SK-N-SH treated with all-trans-retinoic acid at 6 μM for 48 hours (cell line): ENCODE measurements at regions not wholly inside any gene's neighbourhood (a gene's known extent, or its start where the extent isn't known, plus 50 kb on each side); places are given as distances from the start of the nearest gene placed in this dataset.

Experiments
- ATAC-seq: fragments of 200-7000 bp; cut with Tn5 transposase; 3 replicates; pipeline ENCODE4 v1.9.1; 2020; ENCODE audit warnings: mild to moderate bottlenecking, moderate library complexity
- ARNTL ChIP-seq: fragments of 450-650 bp; formaldehyde crosslinking; IDR thresholded peaks from 2 replicates; pipeline ENCODE4 v1.5.0; 2020; ENCODE audit warnings: low read depth, mild to moderate bottlenecking, moderate library complexity, borderline replicate concordance
- BACH2 ChIP-seq: fragments of 250-450 bp; sonication (Bioruptor Pico); IDR thresholded peaks from 2 replicates; pipeline ENCODE4 v1.9.0; 2021; ENCODE audit warnings: mild to moderate bottlenecking, borderline replicate concordance
- CSDC2 ChIP-seq: fragments of 250-450 bp; sonication (Bioruptor Pico); IDR thresholded peaks from 2 replicates; pipeline ENCODE4 v1.5.0; 2020; ENCODE audit warnings: mild to moderate bottlenecking, moderate library complexity
- CSRNP3 ChIP-seq: fragments of 250-450 bp; sonication (Bioruptor Pico); IDR thresholded peaks from 2 replicates; pipeline ENCODE4 v1.5.1; 2021; ENCODE audit warnings: mild to moderate bottlenecking, moderate library complexity
- ESRRG ChIP-seq: fragments of 250-450 bp; sonication (Bioruptor Pico); IDR thresholded peaks from 2 replicates; pipeline ENCODE4 v1.6.1; 2021; ENCODE audit warnings: mild to moderate bottlenecking
- GLIS3 ChIP-seq: fragments of 250-450 bp; sonication (Bioruptor Pico); IDR thresholded peaks from 2 replicates; pipeline ENCODE4 v1.5.0; 2020; ENCODE audit warnings: mild to moderate bottlenecking, moderate library complexity
- ISL1 ChIP-seq: fragments of 250-450 bp; sonication (Bioruptor Pico); IDR thresholded peaks from 2 replicates; pipeline ENCODE4 v2.1.2; 2022; ENCODE audit warnings: mild to moderate bottlenecking, moderate library complexity
- OSR1 ChIP-seq: fragments of 250-450 bp; sonication (Bioruptor Pico); IDR thresholded peaks from 2 replicates; pipeline ENCODE4 v1.8.0; 2022; ENCODE audit warnings: moderate library complexity, mild to moderate bottlenecking, inconsistent platforms
- PATZ1 ChIP-seq: fragments of 250-450 bp; sonication (Bioruptor Pico); IDR thresholded peaks from 2 replicates; pipeline ENCODE4 v1.8.0; 2020; ENCODE audit warnings: mild to moderate bottlenecking, moderate library complexity, borderline replicate concordance
- PPARA ChIP-seq: fragments of 250-450 bp; sonication (Bioruptor Pico); IDR thresholded peaks from 2 replicates; pipeline ENCODE4 v1.5.0; 2020; ENCODE audit warnings: mild to moderate bottlenecking, borderline replicate concordance
- RARB ChIP-seq: fragments of 250-450 bp; sonication (Bioruptor Pico); IDR thresholded peaks from 2 replicates; pipeline ENCODE4 v1.8.0; 2021; ENCODE audit warnings: mild to moderate bottlenecking, moderate library complexity
- SNAI2 ChIP-seq: fragments of 250-450 bp; sonication (Bioruptor Pico); IDR thresholded peaks from 2 replicates; pipeline ENCODE4 v1.5.0; 2020; ENCODE audit warnings: mild to moderate bottlenecking, moderate library complexity
- TCF4 ChIP-seq: fragments of 250-450 bp; sonication (Bioruptor Pico); IDR thresholded peaks from 2 replicates; pipeline ENCODE4 v1.8.0; 2021; ENCODE audit warnings: mild to moderate bottlenecking, moderate library complexity, borderline replicate concordance
- TOX ChIP-seq: fragments of 250-450 bp; sonication (Bioruptor Pico); IDR thresholded peaks from 2 replicates; pipeline ENCODE4 v1.8.0; 2021; ENCODE audit warnings: mild to moderate bottlenecking, moderate library complexity, borderline replicate concordance
- ZC3H10 ChIP-seq: fragments of 250-450 bp; sonication (Bioruptor Pico); IDR thresholded peaks from 2 replicates; pipeline ENCODE4 v1.5.1; 2021; ENCODE audit warnings: mild to moderate bottlenecking, moderate library complexity
- ZFP3 ChIP-seq: fragments of 250-450 bp; sonication (Bioruptor Pico); IDR thresholded peaks from 2 replicates; pipeline ENCODE4 v1.5.0; 2020; ENCODE audit warnings: mild to moderate bottlenecking, moderate library complexity
- ZNF565 ChIP-seq: fragments of 450-650 bp; formaldehyde crosslinking; conservative IDR thresholded peaks from 2 replicates; pipeline ENCODE4 v1.5.0; 2020; ENCODE audit warnings: low read depth, mild to moderate bottlenecking, moderate library complexity
- ZNF70 ChIP-seq: fragments of 450-650 bp; formaldehyde crosslinking; IDR thresholded peaks from 2 replicates; pipeline ENCODE4 v1.5.0; 2020; ENCODE audit warnings: mild to moderate bottlenecking, moderate library complexity
- ZNF8 ChIP-seq: fragments of 450-650 bp; formaldehyde crosslinking; IDR thresholded peaks from 2 replicates; pipeline ENCODE4 v1.5.0; 2020; ENCODE audit warnings: mild to moderate bottlenecking, moderate library complexity
- TF ChIP-seq, protein P1 (sequence below): fragments of 250-450 bp; sonication (Bioruptor Pico); IDR thresholded peaks from 2 replicates; pipeline ENCODE4 v1.5.1; 2020; ENCODE audit warnings: low read depth, mild to moderate bottlenecking, moderate library complexity
- TF ChIP-seq, protein P2 (sequence below): fragments of 250-450 bp; sonication (Bioruptor Pico); IDR thresholded peaks from 2 replicates; pipeline ENCODE4 v1.8.0; 2021; ENCODE audit warnings: low read depth, mild to moderate bottlenecking, moderate library complexity, borderline replicate concordance
- TF ChIP-seq, protein P3 (sequence below): fragments of 250-450 bp; sonication (Bioruptor Pico); IDR thresholded peaks from 2 replicates; pipeline ENCODE4 v1.5.0; 2020; ENCODE audit warnings: mild to moderate bottlenecking, moderate library complexity

- TF ChIP-seq, protein P1, sequence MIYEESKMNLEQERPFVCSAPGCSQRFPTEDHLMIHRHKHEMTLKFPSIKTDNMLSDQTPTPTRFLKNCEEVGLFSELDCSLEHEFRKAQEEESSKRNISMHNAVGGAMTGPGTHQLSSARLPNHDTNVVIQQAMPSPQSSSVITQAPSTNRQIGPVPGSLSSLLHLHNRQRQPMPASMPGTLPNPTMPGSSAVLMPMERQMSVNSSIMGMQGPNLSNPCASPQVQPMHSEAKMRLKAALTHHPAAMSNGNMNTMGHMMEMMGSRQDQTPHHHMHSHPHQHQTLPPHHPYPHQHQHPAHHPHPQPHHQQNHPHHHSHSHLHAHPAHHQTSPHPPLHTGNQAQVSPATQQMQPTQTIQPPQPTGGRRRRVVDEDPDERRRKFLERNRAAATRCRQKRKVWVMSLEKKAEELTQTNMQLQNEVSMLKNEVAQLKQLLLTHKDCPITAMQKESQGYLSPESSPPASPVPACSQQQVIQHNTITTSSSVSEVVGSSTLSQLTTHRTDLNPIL (CRISPR knock-in tag): no peak
- TF ChIP-seq GLIS3 (CRISPR knock-in tag): no peak
- TF ChIP-seq ESRRG (CRISPR knock-in tag): no peak
- TF ChIP-seq OSR1 (CRISPR knock-in tag): no peak
- TF ChIP-seq ZNF70 (CRISPR knock-in tag): no peak
- TF ChIP-seq SNAI2: no peak
- no peak for TF ChIP-seq ZNF8 (CRISPR knock-in tag)
- no peak for TF ChIP-seq BACH2 (CRISPR knock-in tag)
- no peak for TF ChIP-seq ISL1 (CRISPR knock-in tag)
- TF ChIP-seq ZFP3 (CRISPR knock-in tag): no peak
- TF ChIP-seq TCF4: no peak
- no peak for TF ChIP-seq PATZ1
- TF ChIP-seq, protein P2, sequence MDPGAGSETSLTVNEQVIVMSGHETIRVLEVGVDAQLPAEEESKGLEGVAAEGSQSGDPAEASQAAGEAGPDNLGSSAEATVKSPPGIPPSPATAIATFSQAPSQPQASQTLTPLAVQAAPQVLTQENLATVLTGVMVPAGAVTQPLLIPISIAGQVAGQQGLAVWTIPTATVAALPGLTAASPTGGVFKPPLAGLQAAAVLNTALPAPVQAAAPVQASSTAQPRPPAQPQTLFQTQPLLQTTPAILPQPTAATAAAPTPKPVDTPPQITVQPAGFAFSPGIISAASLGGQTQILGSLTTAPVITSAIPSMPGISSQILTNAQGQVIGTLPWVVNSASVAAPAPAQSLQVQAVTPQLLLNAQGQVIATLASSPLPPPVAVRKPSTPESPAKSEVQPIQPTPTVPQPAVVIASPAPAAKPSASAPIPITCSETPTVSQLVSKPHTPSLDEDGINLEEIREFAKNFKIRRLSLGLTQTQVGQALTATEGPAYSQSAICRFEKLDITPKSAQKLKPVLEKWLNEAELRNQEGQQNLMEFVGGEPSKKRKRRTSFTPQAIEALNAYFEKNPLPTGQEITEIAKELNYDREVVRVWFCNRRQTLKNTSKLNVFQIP (CRISPR knock-in tag): no peak
- TF ChIP-seq, protein P3, sequence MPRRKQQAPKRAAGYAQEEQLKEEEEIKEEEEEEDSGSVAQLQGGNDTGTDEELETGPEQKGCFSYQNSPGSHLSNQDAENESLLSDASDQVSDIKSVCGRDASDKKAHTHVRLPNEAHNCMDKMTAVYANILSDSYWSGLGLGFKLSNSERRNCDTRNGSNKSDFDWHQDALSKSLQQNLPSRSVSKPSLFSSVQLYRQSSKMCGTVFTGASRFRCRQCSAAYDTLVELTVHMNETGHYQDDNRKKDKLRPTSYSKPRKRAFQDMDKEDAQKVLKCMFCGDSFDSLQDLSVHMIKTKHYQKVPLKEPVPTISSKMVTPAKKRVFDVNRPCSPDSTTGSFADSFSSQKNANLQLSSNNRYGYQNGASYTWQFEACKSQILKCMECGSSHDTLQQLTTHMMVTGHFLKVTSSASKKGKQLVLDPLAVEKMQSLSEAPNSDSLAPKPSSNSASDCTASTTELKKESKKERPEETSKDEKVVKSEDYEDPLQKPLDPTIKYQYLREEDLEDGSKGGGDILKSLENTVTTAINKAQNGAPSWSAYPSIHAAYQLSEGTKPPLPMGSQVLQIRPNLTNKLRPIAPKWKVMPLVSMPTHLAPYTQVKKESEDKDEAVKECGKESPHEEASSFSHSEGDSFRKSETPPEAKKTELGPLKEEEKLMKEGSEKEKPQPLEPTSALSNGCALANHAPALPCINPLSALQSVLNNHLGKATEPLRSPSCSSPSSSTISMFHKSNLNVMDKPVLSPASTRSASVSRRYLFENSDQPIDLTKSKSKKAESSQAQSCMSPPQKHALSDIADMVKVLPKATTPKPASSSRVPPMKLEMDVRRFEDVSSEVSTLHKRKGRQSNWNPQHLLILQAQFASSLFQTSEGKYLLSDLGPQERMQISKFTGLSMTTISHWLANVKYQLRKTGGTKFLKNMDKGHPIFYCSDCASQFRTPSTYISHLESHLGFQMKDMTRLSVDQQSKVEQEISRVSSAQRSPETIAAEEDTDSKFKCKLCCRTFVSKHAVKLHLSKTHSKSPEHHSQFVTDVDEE (CRISPR knock-in tag): no peak
- TF ChIP-seq CSDC2: no peak
- no peak for TF ChIP-seq ARNTL (CRISPR knock-in tag)
- TF ChIP-seq TOX (CRISPR knock-in tag): no peak
- TF ChIP-seq PPARA (CRISPR knock-in tag): no peak
- no peak for TF ChIP-seq RARB (CRISPR knock-in tag)
- no peak for TF ChIP-seq ZNF565 (CRISPR knock-in tag)
Measured at GRCh38 chr10:124200011-124200410, 106.6 kb upstream of the CHST15 start.

GRCh38 chr10:124198871-124199270, 105.5 kb upstream of the CHST15 start:
- no peak for ATAC-seq
- TF ChIP-seq ARNTL (CRISPR knock-in tag): no peak
- no peak for TF ChIP-seq ISL1 (CRISPR knock-in tag)

More at GRCh38 chr10:124200011-124200410, 106.6 kb upstream of the CHST15 start:
- ATAC-seq: no peak

DNA sequence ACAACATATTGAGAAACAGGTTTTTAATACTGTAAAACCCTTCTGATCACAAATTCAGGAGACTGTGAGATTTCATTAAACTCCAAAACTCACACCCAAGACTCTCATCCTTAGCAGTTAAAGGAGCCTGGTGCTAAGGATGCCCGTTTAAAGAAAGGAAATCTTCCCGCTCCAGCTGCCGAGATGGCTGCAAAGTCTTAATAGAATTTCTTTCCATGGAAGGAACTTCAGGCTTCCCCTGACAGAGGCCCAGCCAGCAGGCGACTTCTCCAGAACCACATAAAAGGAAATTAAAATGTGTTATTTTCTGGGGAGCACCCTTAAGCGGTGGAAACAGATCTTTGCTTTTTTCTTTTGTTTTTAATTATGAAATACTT, 104.7 kb upstream of the CHST15 start:
- no peak for ATAC-seq
- TF ChIP-seq, protein P3 (CRISPR knock-in tag): no peak
- TF ChIP-seq CSRNP3 (no peak), TOX (CRISPR knock-in tag) (no peak), GLIS3 (CRISPR knock-in tag) (no peak), CSDC2 (no peak), ZFP3 (CRISPR knock-in tag) (no peak), ZC3H10 (CRISPR knock-in tag) (no peak), PPARA (CRISPR knock-in tag) (no peak)
